Mucosa of descending colon (tissue), 3 donors: ENCODE measurements at regions not wholly inside any gene's neighbourhood (a gene's known extent, or its start where the extent isn't known, plus 50 kb on each side); places are given as distances from the start of the nearest gene placed in this dataset.
"Not testable (repeated sequence)": the region's sequence is repeated elsewhere in the genome, so short reads cannot be mapped to it uniquely, and the experiment has no call there.

ENCODE experiments used
- ATAC-seq: fragments of 200-7000 bp; cut with Tn5 transposase; one replicate; pipeline ENCODE4 v1.9.1; 2020; ENCODE audit warnings: mild to moderate bottlenecking, moderate library complexity
- DNase-seq, 3 donors: peaks; one replicate each; pipeline ENCODE4 v3.0.0-alpha.2; 2020
- H3K36me3 ChIP-seq: fragments of 200-600 bp; one replicate; pipeline ENCODE4 v1.8.0; 2021; ENCODE audit warnings: low read depth, mild to moderate bottlenecking
- H3K4me1 ChIP-seq: fragments of 200-600 bp; one replicate; pipeline ENCODE4 v1.8.0; 2021; ENCODE audit warnings: low read depth, mild to moderate bottlenecking
- H3K4me3 ChIP-seq: fragments of 200-600 bp; one replicate; pipeline ENCODE4 v1.8.0; 2021; ENCODE audit warnings: mild to moderate bottlenecking
- H3K9me3 ChIP-seq: fragments of 200-600 bp; one replicate; pipeline ENCODE4 v1.8.0; 2021; ENCODE audit warnings: mild to moderate bottlenecking
- intact Hi-C, 2 donors: fragments of 100-400 bp; cut with DNase I in 1 of 2; cut with micrococcal nuclease in 1 of 2; formaldehyde crosslinking; loops; one replicate each; pipeline versions ENCODE4 v1.11.0 to v1.11.1; 2022; cut with DNase I, micrococcal nuclease
- donor health status: DM: no; HTN: no; CAD: no; lungs with moderate emphysema.
- donor health status: DM: no; HTN: no; CAD: no.
- donor health status: DM: no; HTN: yes; CAD: no.

GRCh38 chr9:64622058-64622457, 663.0 kb downstream of the FOXD4L5 start:
- DNase-seq = peak; percentile 1 to 13 (median 7)
- H3K4me1 ChIP-seq, H3K9me3 ChIP-seq, H3K4me3 ChIP-seq, H3K36me3 ChIP-seq, intact Hi-C loops, ATAC-seq: not testable (repeated sequence)
